ENCODE measurements at regions not wholly inside any gene's neighbourhood (a gene's known extent, or its start where the extent isn't known, plus 50 kb on each side); places are given as distances from the start of the nearest gene placed in this dataset.

DNA sequence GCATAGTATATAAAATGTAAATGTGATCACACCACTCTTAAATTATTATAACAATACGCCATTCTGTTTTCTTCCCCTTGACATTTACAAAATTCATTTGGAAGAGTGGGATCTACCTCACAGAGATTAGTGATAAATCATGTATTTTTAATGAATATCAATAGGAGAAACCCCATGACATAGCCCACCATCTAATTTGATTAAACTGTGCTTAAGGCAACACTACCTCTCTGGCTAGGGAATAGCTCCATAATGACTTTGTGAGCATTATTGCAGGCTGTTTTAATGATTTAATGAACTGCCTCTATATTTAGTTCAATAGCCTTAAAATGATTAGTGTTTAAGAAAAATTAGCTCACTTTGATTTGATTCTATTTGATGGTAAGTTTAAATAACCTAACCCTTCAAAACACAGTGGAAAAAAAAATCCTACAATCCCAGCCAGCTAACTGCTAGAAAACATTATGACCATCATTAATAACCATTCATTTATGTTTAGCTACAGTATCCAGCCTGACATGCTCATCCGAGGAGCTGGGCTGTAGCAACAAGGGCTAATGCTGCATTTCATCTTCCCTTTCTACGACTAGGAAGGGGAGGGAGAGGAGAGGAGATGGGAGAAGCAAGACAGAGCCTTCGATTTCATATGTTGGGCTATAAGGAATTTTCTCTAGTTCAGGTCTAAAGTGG is 75.3 kb upstream of the BCL11A start:
- Histone ChIP-seq H3K9me3 (no peaks in the 10 kb centered on the region), H3K4me1 (no peaks in the 10 kb centered on the region), H3K27ac (no peak overlapping the region), H3K36me3 (no peaks in the 10 kb centered on the region), H3K27me3 (peaks cover 8% of the 10 kb centered on the region), H3K4me3 (no peak overlapping the region)
- no peak for ATAC-seq
- intact Hi-C loops (cut with DNase I): no loop called here
- TF ChIP-seq, protein P1, sequence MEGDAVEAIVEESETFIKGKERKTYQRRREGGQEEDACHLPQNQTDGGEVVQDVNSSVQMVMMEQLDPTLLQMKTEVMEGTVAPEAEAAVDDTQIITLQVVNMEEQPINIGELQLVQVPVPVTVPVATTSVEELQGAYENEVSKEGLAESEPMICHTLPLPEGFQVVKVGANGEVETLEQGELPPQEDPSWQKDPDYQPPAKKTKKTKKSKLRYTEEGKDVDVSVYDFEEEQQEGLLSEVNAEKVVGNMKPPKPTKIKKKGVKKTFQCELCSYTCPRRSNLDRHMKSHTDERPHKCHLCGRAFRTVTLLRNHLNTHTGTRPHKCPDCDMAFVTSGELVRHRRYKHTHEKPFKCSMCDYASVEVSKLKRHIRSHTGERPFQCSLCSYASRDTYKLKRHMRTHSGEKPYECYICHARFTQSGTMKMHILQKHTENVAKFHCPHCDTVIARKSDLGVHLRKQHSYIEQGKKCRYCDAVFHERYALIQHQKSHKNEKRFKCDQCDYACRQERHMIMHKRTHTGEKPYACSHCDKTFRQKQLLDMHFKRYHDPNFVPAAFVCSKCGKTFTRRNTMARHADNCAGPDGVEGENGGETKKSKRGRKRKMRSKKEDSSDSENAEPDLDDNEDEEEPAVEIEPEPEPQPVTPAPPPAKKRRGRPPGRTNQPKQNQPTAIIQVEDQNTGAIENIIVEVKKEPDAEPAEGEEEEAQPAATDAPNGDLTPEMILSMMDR (IDR thresholded peaks at IDR 0.05): no peak
- DNase-seq: no peak

DNA sequence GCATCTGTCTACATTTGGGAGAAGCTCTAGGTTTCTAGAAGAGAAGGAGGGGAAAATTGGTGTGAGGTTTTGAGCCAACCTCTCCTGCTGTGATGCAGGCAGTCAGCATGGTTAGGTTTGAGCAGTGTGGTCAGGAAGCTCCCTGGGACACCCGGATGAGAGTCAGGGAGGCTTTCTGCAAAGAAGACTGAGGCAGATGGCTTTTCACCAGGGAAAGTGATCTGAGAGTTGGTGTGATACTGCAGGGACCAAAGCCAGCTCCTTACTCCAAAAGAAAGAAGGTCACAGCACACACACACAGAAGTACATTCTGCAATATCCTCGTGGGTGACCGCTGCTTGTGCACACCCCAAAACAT is 75.8 kb upstream of the BCL11A start:
- intact Hi-C loops (cut with DNase I): no loop called here
- ATAC-seq: no peak
- TF ChIP-seq, protein P1 (IDR thresholded peaks at IDR 0.05): no peak
- DNase-seq: no peak
- Histone ChIP-seq H3K27me3 (peaks cover 8% of the 10 kb centered on the region), H3K27ac (no peak overlapping the region), H3K36me3 (no peaks in the 10 kb centered on the region), H3K4me1 (no peaks in the 10 kb centered on the region), H3K4me3 (no peak overlapping the region), H3K9me3 (no peaks in the 10 kb centered on the region)

DNA sequence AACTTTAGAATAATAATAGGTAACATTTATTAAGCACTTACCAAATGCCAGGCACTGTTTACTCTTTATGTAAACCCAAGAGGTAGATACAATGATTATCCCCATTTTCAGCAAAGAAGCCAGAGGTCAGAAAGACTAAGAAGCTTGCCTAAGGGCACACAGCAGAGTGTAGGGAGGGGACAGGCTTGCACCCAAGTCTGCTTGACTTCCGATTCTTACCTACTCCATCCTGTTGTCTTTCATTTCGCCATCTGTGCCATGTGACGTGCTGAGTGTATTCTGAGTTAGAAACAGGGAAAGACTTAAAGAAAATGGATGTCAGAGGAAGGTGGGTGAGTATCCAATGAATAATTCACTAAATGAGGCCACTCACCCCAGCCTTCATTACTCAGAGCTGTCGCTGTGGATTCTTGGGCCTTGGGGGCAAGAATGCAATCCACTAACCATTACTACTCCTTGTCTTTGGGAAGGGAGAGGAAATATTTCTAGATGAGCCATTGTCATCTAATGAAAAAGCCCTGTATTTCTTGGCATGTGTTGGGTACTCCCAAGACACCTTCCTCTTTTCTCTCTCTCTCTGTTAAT is 76.4 kb upstream of the BCL11A start:
- H3K27ac ChIP-seq: no peak overlapping the region
- H3K4me1 ChIP-seq: no peaks in the 10 kb centered on the region
- no peaks in the 10 kb centered on the region for H3K36me3 ChIP-seq
- H3K9me3 ChIP-seq: no peaks in the 10 kb centered on the region
- no peak overlapping the region for H3K4me3 ChIP-seq
- intact Hi-C loops (cut with DNase I): no loop called here
- TF ChIP-seq, protein P1 (IDR thresholded peaks at IDR 0.05): no peak
- DNase-seq (no peak), ATAC-seq (no peak)
- H3K27me3 ChIP-seq: peaks cover 8% of the 10 kb centered on the region

DNA sequence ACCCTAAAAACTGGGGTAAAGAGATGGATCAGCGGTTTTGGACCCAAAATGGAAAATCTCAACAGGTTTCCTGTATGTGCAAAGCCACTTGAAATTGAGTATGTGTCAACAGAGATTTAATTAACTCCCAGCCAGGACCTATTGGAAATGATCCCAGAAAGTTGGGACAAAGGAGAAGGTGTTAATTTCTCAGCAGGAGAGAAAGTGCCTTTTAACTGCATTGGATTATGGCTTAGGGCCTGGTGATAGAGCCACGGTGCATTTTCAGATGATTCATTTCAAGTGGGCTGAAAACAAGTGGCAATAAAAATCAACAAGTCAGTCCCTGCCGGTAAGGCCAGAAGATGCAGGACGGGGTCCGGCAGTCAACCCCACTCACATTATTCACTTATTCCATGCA is 80.2 kb upstream of the BCL11A start:
- no peak for ATAC-seq
- Histone ChIP-seq H3K36me3 (no peaks in the 10 kb centered on the region), H3K4me1 (no peaks in the 10 kb centered on the region), H3K27ac (no peak overlapping the region), H3K4me3 (no peak overlapping the region), H3K27me3 (peaks cover 12% of the 10 kb centered on the region), H3K9me3 (no peaks in the 10 kb centered on the region)
- TF ChIP-seq, protein P1 (IDR thresholded peaks at IDR 0.05): no peak
- DNase-seq: no peak
- intact Hi-C loops (cut with DNase I): no loop called here

DNA sequence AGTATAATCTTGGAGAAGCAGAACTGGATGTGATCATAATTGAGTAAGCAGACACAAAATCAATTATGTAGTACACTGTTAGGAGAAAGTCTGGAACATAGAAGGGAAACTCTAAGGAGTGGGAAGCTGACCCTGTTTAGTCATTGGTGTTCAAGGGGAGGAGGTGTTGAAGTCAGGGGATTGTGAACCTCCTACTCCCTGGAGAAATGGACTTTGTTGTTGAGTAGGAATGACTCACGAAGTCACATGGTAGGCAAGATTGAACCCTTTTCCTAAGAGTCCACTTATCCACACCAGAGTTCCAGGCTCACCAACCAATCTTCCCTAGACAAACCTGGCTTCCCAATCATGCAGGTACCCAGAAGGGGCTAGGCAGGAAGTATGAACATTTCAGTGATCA is 81.0 kb upstream of the BCL11A start:
- DNase-seq (no peak), ATAC-seq (peak; percentile 12)
- Histone ChIP-seq H3K27ac (no peak overlapping the region), H3K36me3 (no peaks in the 10 kb centered on the region), H3K9me3 (no peaks in the 10 kb centered on the region), H3K4me3 (no peak overlapping the region), H3K27me3 (peaks cover 12% of the 10 kb centered on the region), H3K4me1 (no peaks in the 10 kb centered on the region)
- TF ChIP-seq, protein P1 (IDR thresholded peaks at IDR 0.05): no peak
- intact Hi-C loops (cut with DNase I): no loop called here

Data from upper lobe of right lung (tissue), 1 donor.